GM18507 (cell line): ENCODE measurements at regions not wholly inside any gene's neighbourhood (a gene's known extent, or its start where the extent isn't known, plus 50 kb on each side); places are given as distances from the start of the nearest gene placed in this dataset.
"Not testable (repeated sequence)": the region's sequence is repeated elsewhere in the genome, so short reads cannot be mapped to it uniquely, and the experiment has no call there.

Experiments used
- DNase-seq: peaks from one replicate; pipeline ENCODE4 v3.0.0; 2011; ENCODE audit warnings: low read depth; ENCODE audit not compliant: insufficient read length; ENCODE audit errors: extremely low spot score
- FAIRE-seq: peaks from 2 replicates; lab custom pipeline; 2011; peaks lifted over from hg19 to GRCh38; lab: Jason Lieb, UNC

GRCh38 chr3:88852606-88853005 lies 254.8 kb upstream of the EPHA3 start:
- DNase-seq (no peak), FAIRE-seq (no peak)

DNA sequence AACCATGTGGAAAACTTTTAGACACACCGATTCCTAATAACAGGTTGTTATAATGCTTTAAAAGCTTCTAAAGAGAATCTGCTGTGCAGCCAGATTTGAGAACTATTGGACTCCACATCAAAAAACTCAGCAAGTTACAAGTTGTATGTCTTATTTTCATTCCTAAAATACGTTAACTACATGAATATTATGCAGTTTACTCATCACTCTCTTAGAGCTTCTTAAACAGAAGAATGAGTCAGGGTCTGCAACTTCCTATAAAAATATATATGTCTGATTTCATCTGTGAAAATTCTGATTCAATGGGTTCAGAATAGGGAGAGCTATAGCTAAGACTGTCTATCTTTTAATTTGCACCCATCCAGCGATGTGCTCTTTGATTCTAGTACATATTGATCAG lies 244.2 kb upstream of the EPHA3 start:
- no peak for DNase-seq
- FAIRE-seq = no peak

- DNase-seq = no peak
- FAIRE-seq = no peak
These were observed 230.7 kb upstream of the EPHA3 start for GRCh38 chr3:88876724-88877123.

GRCh38 chr3:88879905-88880304 lies 227.5 kb upstream of the EPHA3 start:
- FAIRE-seq (no peak), DNase-seq (no peak)

DNA sequence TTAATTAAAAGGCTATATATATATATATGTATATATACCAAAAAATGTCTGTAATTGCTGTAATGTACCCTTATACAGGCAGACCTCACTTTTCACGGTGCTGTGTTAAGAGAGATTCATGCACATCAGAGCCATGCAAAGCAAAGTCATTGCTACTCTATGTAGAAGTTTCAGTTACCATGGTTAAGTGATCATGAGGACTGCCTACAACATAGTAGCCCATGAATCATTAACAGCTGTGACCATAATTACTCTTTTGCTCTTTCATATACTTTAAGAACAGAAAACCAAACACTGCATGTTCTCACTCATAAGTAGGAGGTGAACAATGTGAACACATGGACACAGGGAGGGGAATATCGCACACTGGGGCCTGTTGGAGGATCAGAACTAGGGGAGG lies 225.3 kb upstream of the EPHA3 start:
- DNase-seq = no peak
- no peak for FAIRE-seq

- DNase-seq, FAIRE-seq: not testable (repeated sequence)
These were observed 220.8 kb upstream of the EPHA3 start for GRCh38 chr3:88886624-88887023.

DNA sequence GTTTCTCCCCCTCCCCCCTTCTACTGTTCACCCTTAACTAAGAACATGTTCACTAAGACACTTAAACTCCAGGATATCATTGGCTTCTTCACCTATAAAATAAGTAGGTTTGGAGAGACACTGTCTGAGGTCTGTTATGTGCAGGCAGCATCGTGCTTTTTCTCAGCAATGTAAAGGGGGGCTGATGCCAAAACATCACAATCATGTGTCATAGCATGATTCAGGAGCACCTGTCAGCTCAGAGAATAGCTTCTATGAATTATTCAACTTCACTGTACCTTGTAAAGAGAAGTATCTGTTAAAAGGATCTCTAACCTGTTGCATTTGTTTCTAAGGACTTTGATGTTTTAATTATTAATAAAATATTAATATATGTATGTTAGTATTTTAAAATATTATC lies 211.4 kb upstream of the EPHA3 start:
- no peak for FAIRE-seq
- DNase-seq = no peak

DNA sequence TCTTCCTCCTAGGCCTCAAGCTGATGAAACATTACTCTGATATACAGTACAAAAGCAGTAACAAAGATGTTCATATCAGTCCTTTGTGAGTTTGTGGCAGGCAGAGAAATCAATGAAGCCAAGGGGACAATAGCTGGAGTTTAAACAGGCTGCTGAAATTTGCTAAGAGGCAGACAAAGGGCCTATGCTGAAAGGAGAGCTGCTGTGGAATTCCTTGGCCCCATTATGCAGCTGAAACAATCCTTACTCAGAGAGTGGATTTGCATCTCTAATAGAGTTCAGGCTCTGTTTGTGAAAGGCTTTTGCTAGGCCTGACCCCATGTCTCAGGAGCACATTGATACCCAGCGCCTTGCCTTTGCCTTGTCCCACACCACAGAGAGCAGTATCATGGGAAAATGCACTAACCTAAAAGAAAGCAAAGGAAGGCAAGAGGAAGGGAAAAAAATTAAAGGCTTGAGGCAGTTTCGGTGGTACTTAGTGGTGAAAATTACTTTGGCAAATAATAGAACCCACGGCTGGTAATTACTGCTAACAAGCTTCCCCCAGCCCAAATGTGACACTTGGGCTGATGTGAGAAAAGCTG lies 195.0 kb upstream of the EPHA3 start:
- DNase-seq (no peak), FAIRE-seq (no peak)

DNA sequence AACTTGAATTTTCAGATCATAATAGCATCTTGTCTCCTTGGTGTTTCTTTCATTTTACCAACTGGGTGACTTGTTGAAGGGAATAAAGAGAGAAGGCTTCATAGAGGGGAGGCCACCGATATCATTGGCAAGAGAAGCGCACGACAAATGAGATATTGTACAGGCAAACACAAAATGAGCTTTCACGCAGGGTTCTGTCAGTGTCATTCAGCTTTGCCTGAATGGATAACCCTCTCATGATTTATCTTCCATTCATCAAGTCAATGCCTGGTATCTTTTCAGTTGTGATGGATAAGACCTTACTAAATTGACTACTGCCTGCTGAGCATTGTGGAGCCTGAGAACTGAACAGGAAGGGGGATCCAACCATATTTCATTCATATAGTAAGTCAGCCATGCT lies 188.6 kb upstream of the EPHA3 start:
- no peak for FAIRE-seq

DNA sequence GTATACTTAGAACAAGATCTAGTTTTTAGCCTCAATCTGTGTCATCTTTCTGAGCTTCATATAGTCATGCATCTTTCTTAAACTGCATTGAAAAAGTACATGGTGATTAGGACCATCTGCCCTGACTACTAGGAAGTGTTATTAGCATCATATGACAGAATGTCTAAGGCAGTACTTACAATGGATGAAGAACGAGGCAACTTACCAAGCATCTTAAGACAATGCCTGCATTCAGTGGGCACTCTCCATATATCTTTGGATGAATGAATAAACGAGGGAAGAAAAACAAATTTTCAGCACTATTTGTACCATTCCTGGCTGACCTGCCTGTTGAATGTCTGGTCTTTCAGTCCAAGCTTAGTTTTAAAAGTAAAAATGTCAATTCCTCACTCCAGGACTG lies 185.4 kb upstream of the EPHA3 start:
- no peak for DNase-seq
- FAIRE-seq = no peak

More for the DNA sequence above, 188.6 kb upstream of the EPHA3 start:
- no peak for DNase-seq

GRCh38 chr3:88926221-88926620 lies 181.2 kb upstream of the EPHA3 start:
- DNase-seq (no peak), FAIRE-seq (no peak)

DNA sequence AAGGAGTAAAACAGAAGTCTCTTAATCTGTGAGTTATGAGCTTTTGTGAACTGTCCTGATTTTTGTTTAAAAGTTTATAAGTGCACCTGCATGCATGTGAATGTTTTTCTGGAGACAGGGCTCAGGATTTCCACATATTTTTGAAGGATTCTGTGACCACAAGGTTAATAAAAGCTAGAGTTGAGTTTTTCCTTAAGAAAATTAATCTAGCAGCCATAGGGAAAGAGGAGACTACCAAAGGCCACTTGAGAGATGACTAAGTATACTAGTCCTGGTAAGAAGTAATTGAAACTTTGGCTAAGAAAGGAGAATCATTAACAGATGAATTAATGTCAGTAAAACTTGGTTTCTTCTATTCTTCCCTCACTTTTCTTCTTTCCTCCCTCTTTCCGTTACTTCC lies 176.8 kb upstream of the EPHA3 start:
- FAIRE-seq (no peak), DNase-seq (no peak)

GRCh38 chr3:88936831-88937230 lies 170.6 kb upstream of the EPHA3 start:
- no peak for FAIRE-seq
- DNase-seq = no peak

- no peak for FAIRE-seq
- DNase-seq = no peak
These were observed 167.1 kb upstream of the EPHA3 start for GRCh38 chr3:88940296-88940695.

DNA sequence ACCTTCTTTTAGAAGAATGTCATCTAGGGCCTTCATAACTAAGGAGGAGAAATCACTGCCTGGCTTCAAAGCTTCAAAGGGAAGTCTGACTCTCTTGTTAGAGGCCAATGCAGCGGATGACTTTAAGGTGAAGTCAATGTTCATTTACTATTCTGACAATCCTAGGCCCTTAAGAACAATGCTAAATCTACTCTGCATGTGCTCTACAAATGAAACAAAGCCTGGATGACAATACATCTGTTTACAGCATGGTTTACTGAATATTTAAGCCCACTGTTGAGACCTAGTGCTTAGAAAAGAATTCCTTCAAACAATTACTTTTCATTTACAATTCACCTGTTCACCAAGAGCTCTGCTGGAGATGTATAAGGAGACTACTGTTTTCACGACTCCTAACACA lies 160.4 kb upstream of the EPHA3 start:
- FAIRE-seq (no peak), DNase-seq (no peak)

- FAIRE-seq (no peak), DNase-seq (no peak)
These were observed 152.6 kb upstream of the EPHA3 start for GRCh38 chr3:88954853-88955252.

DNA sequence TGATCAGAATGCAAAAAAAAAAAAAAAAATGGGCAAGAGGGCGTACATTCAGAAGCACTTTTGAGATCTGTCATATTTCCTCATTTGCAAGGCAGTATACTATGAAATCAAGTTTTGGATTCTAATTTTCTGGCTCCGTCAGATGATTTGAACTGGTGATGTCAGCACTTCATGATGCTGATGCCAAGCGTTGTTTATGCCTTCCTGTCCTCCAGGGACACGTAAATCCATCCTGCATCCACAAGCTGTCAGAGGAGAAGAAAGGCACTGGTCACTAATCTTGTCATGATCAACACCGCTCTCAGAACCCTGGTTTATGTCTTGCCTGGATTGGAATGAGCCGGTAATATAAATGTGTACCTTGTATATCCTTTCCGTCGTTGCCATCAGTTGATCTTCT lies 152.1 kb upstream of the EPHA3 start:
- no peak for FAIRE-seq
- DNase-seq = no peak

DNA sequence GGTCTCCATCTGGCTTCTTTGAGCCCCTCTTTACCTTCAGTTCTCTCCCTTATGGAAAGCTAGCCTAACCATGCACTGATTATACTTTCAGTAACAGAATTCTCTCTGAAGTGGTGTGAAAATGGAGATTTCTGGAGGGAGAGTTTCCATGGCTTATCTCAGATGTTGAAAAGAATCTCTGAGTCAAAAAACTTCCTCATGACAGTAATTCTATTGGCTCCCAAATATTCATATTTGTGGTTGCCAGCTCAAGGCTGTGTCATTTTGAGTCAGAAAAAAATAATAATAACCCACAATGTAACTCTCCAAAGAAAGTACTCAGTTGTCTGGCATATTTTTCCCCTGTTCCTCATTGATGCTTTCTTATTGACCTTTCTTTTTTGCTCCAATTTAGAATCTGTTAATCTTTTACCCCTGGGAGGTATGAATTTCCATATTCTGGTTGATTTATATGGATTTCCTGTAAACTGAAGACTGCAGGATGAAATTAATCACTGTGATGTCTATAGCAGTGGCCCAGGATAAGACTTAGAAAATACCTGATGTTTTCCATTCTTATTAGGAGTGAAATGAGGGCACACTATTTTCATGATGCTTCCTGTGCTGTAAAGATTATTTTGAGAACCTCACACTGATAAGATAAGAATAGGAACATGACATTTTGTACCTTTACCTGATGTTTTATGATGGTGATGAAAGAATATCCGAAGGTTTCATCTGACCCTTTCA lies 149.5 kb upstream of the EPHA3 start:
- FAIRE-seq (no peak), DNase-seq (no peak)

GRCh38 chr3:88960019-88960418 lies 147.4 kb upstream of the EPHA3 start:
- no peak for FAIRE-seq

GRCh38 chr3:88963003-88963402 lies 144.4 kb upstream of the EPHA3 start:
- FAIRE-seq (no peak), DNase-seq (no peak)

More at GRCh38 chr3:88960019-88960418, 147.4 kb upstream of the EPHA3 start:
- no peak for DNase-seq

- DNase-seq (no peak), FAIRE-seq (no peak)
These were observed 127.7 kb upstream of the EPHA3 start for GRCh38 chr3:88979760-88980159.
